Fibroblast of villous mesenchyme (primary cell): ENCODE measurements at regions not wholly inside any gene's neighbourhood (a gene's known extent, or its start where the extent isn't known, plus 50 kb on each side); places are given as distances from the start of the nearest gene placed in this dataset.

Experiments
- DNase-seq: peaks from one replicate; pipeline ENCODE4 v3.0.0-alpha.2; 2010; ENCODE audit warnings: low read depth
- H3K4me3 ChIP-seq: 2 replicates; pipeline ENCODE4 v1.5.1; 2011; ENCODE audit warnings: low read depth, mild to moderate bottlenecking, low read length
- CTCF ChIP-seq: IDR thresholded peaks from 2 replicates; pipeline ENCODE4 v1.5.1; 2012; ENCODE audit warnings: low read depth, mild to moderate bottlenecking, low read length; ENCODE audit not compliant: insufficient read depth

- DNase-seq = no peak
- no peak for TF ChIP-seq CTCF
- H3K4me3 ChIP-seq = no peak overlapping the region
These were observed 400.1 kb upstream of the NRP1 start for GRCh38 chr10:33734393-33735155.

- no peak overlapping the region for H3K4me3 ChIP-seq
- no peak for TF ChIP-seq CTCF
- no peak for DNase-seq
These were observed 398.6 kb upstream of the NRP1 start for GRCh38 chr10:33733058-33733457.

- peak; percentile 27 for DNase-seq
- no peak overlapping the region for H3K4me3 ChIP-seq
- TF ChIP-seq CTCF = no peak
These were observed 397.8 kb upstream of the NRP1 start for GRCh38 chr10:33732161-33732680.

- TF ChIP-seq CTCF = no peak
- no peak for DNase-seq
- H3K4me3 ChIP-seq = no peak overlapping the region
These were observed 396.9 kb upstream of the NRP1 start for GRCh38 chr10:33731322-33731721.

GRCh38 chr10:33725430-33725829 is 391.0 kb upstream of the NRP1 start:
- TF ChIP-seq CTCF = no peak
- DNase-seq = no peak
- no peak overlapping the region for H3K4me3 ChIP-seq

- no peak overlapping the region for H3K4me3 ChIP-seq
- TF ChIP-seq CTCF = no peak
- no peak for DNase-seq
These were observed 388.7 kb upstream of the NRP1 start for GRCh38 chr10:33723181-33723580.
